ENCODE measurements at regions not wholly inside any gene's neighbourhood (a gene's known extent, or its start where the extent isn't known, plus 50 kb on each side); places are given as distances from the start of the nearest gene placed in this dataset.
"Not testable (repeated sequence)": the region's sequence is repeated elsewhere in the genome, so short reads cannot be mapped to it uniquely, and the experiment has no call there.

- no peak for DNase-seq (ENCODE audit: low spot score)
These were observed 117.9 kb upstream of the MED14 start for GRCh38 chrX:40853004-40853815.

- no peak for DNase-seq (ENCODE audit: low spot score)
These were observed 118.4 kb upstream of the MED14 start for GRCh38 chrX:40853816-40854123.

- DNase-seq (ENCODE audit: low spot score): no peak
These were observed 118.9 kb upstream of the MED14 start for GRCh38 chrX:40854242-40854641.

- no peak for DNase-seq (ENCODE audit: low spot score)
These were observed 120.1 kb upstream of the MED14 start for GRCh38 chrX:40855411-40855810.

GRCh38 chrX:40855932-40856515 lies 120.7 kb upstream of the MED14 start:
- DNase-seq (ENCODE audit: low spot score): no peak

- DNase-seq (ENCODE audit: low spot score): not testable (repeated sequence)
These were observed 126.7 kb upstream of the MED14 start for GRCh38 chrX:40861952-40862554.

- not testable (repeated sequence) for DNase-seq (ENCODE audit: low spot score)
These were observed 127.9 kb upstream of the MED14 start for GRCh38 chrX:40863260-40863659.

GRCh38 chrX:40863671-40864070 lies 128.3 kb upstream of the MED14 start:
- no peak for DNase-seq (ENCODE audit: low spot score)

GRCh38 chrX:40864972-40865371 lies 129.6 kb upstream of the MED14 start:
- no peak for DNase-seq (ENCODE audit: low spot score)

GRCh38 chrX:40866893-40867292 lies 131.6 kb upstream of the MED14 start:
- no peak for DNase-seq (ENCODE audit: low spot score)

- DNase-seq (ENCODE audit: low spot score): no peak
These were observed 132.0 kb upstream of the MED14 start for GRCh38 chrX:40867352-40867751.

- no peak for DNase-seq (ENCODE audit: low spot score)
These were observed 133.5 kb upstream of the MED14 start for GRCh38 chrX:40868868-40869267.

- not testable (repeated sequence) for DNase-seq (ENCODE audit: low spot score)
These were observed 135.6 kb upstream of the MED14 start for GRCh38 chrX:40870982-40871381.

- DNase-seq (ENCODE audit: low spot score): no peak
These were observed 136.2 kb upstream of the MED14 start for GRCh38 chrX:40871385-40872082.

- no peak for DNase-seq (ENCODE audit: low spot score)
These were observed 137.0 kb upstream of the MED14 start for GRCh38 chrX:40872351-40872750.

GRCh38 chrX:40875476-40875875 lies 140.1 kb upstream of the MED14 start:
- DNase-seq (ENCODE audit: low spot score): no peak

GRCh38 chrX:40877887-40878286 lies 142.5 kb upstream of the MED14 start:
- no peak for DNase-seq (ENCODE audit: low spot score)

- DNase-seq (ENCODE audit: low spot score): no peak
These were observed 143.4 kb upstream of the MED14 start for GRCh38 chrX:40878766-40879165.

- not testable (repeated sequence) for DNase-seq (ENCODE audit: low spot score)
These were observed 143.8 kb upstream of the MED14 start for GRCh38 chrX:40879172-40879571.

GRCh38 chrX:40880712-40881111 lies 145.4 kb upstream of the MED14 start:
- no peak for DNase-seq (ENCODE audit: low spot score)

- DNase-seq (ENCODE audit: low spot score): no peak
These were observed 147.8 kb upstream of the MED14 start for GRCh38 chrX:40883021-40883619.

- no peak for DNase-seq (ENCODE audit: low spot score)
These were observed 150.6 kb upstream of the MED14 start for GRCh38 chrX:40885989-40886388.

All from cerebellar cortex (tissue), 1 donor.